ENCODE measurements at regions not wholly inside any gene's neighbourhood (a gene's known extent, or its start where the extent isn't known, plus 50 kb on each side); places are given as distances from the start of the nearest gene placed in this dataset.
"Not testable (repeated sequence)": the region's sequence is repeated elsewhere in the genome, so short reads cannot be mapped to it uniquely, and the experiment has no call there.

DNA sequence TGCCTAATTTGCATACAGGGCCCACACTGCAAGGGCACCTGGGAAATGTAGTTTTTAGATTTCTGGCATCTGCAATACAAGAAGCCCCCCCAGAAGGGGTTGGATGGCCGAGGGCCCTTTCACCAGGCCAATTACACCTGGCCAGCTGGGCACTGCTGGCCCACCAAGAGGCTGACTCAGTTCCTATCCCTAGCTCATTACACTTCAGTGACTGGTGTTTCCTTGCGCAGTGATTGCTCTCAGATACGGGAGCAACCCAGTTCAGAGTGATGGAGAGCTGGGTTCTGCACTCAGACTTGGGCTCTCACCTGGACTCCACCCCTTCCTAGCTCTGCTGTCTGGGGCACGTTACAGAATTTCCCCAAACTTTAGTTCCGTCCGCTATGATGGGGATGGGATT, 81.1 kb upstream of the SHANK2 start:
- no peak for DNase-seq

DNA sequence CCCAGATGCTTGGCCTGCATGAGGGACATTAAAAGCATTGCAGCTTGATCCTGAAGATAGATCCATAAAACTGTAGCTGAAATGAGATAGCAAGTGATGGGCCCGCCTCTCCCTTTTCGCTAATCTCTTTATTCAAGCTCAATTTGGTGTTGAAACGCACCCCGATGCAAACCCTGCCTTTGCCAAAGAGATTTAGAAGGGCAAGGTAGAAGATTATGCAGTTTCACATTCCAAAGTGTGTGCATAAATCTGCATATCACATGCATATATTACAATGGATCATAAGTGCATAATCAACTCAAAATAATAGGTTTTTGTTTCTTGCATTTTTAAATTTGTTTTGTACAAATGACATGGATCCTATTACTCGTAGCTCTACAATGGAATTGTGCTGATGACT, 80.1 kb upstream of the SHANK2 start:
- DNase-seq = no peak

DNA sequence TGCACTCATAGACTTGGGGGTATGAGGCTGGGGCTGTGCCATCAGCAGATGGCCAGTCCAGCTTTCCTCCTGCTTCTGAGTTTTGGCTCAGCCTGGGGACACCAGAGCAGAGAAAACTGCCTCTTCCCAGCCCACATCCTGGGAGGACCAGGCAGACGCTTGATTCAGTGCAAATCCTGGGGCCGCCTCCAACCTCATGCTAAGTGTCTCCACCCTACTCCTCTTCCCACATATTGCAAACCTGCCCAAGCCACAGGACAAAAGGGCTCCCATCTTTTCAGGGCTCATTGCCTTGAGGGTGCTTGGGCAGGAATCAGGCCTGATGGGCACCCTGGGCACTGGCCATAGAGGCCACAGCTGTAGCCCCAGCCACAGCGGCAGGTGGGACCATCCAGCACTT, 79.7 kb upstream of the SHANK2 start:
- no peak for DNase-seq

DNA sequence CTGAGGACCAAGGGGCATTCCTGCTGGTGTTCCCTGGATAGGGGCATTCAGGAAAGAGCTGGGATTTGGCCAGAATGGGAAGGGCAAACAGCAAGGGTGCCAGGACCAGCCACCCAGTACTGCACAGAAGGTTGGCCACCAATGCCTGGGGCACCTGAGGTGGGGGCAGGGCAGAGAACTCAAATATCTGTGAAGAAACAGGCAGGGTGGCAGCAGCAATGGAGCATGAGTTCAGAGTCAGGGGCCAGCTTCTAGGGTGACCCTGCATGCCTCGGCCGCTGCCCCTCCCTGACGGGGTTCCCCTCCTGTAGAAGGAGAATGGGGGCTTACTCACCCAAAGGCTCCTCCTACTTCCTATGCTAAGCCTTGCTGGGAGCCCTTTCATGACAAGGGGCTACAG, 79.3 kb upstream of the SHANK2 start:
- DNase-seq = no peak

DNA sequence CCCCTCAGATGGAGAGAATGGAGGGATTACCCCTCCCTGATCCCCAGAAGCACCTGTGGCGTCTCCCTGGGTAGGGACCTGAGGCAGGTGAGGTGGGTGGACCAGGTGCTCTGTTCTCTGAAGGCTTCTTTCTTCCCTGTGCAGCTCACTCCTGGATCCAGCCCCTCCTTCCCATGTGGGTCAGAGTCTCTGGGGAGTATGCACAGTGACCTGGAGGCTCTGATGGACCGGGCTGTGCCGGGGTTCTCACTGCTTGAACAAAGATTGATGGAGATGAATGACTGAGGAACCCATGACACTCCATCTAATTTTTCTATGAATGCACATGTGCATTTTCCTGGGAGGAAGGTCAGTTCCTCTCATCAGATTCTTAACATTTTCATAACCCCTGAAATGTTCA, 78.6 kb upstream of the SHANK2 start:
- DNase-seq = no peak

DNA sequence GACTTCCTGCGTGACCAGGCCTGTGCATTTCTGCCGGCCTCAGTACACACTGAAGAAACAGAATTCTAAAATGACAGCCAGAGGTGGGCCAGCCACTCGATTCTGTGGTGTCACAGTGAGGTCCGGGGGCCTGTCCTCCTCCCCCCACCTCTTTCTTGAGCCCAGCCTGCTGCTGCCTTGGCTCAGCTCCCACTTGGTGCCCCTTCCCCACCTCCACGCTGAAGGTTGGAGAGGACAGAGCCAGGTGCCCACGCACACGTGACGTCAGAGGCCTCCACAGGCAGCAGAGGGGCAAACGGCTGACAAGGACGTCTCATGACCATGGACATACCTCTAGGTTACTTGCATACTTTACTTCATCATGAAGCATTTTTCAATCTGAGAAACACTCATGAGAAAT, 78.0 kb upstream of the SHANK2 start:
- no peak for DNase-seq

DNA sequence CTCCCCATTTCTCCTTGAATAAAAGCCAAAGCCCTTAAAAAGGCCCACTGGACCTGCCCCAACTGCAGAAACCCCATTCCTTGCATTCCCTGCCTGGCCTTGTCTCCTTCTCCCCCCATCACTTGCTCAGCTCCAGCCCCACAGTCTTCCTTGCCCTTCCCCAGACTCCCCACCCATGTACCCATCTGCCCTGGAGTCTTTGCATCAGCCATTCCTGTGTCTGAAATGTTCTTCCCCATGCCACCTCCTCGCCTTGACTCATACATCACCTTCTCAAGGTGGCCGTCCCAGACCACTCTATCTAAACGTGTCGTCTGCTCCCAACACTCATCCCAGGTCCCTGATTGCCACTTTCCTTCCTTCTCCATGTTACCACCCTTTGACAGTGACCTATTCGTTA, 77.4 kb upstream of the SHANK2 start:
- DNase-seq = no peak

DNA sequence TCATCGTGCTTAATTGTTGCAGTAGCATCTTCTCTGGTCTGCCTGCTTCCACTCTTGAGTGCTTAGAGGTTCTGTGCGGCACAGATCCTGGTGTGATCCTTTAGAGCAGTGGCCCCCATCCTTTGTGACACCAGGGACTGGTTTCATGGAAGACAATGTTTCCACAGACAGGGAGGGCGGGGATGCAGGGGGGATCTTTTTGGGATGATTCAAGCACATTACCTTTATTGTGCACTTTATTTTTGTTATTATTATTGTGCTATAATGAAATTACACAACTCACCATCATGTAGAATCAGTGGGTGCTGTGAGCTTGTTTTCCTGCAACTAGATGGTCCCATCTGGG, 76.8 kb upstream of the SHANK2 start:
- DNase-seq = no peak

DNA sequence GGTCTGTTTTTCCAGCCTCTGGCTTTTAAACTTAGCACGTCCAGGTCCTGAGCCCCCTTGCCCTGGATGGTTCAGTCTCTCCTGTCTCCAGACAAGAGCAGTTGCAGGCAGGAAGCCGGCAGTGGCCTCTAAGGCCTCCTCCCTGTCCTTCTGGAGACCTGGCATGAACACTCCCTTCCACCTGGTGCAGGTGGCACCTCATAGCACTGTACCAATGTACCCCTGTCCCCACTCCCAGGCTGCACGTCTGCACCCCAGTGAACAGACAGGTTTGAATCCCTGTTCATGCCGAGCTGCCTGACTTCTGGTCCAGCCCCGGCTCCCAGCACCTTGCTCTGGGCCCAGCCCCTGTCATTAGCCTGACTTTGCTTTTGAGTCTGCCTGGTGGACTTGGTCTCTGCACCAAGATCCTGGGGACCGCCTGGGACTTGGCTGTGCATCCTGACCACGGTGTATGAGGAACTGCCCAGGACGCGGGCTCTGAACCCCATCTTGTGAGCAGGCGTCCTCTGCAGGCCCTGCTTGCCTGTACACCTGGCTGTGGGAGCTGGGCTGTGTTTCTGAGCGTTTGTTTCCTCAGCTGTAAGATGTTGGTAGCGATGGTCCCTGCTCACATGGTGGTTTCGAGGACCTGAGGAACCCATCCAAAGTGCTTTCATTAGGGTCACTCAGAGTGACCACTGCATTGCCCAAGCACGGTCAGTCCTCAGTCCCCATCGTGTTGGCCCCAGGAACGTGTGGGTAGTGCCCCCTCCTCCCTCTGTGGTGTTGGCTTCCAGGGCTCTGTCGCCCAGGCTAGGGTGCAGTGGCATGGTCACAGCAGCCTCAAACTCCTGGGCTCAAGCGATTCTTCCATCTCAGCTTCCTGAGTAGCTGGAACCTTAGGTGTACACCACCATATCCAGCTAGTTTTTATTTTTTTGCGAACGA, 75.0 kb upstream of the SHANK2 start:
- no peak for DNase-seq

DNA sequence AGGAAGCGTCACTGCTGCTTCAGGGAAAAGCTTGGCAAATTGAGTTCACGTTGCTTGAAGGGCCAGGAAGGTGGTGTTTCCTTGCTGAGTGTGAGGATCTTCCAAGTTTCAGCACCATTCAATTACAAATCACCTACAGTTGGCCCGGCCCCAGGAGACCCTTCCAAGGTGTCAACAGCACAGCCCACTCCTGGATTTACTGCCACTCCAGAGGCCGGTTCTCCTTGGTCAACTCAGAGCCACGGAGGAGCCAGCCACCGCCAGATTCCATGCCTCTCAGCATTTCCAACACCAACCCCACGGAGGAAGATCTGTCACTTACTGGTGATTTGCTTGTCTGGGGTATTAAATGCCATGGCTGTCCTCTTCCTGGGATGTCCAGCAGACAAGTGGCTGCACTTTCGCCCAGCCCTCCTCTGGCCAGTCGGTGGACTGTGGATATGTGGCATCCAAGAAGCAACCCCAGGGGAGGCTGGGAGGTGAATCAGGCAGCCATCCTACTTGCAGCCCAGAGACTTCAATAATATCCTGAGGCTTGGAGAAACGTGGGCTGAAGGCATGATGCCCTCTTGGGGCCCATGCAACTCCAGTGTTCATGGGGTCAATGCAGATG, 74.1 kb upstream of the SHANK2 start:
- DNase-seq = no peak

DNA sequence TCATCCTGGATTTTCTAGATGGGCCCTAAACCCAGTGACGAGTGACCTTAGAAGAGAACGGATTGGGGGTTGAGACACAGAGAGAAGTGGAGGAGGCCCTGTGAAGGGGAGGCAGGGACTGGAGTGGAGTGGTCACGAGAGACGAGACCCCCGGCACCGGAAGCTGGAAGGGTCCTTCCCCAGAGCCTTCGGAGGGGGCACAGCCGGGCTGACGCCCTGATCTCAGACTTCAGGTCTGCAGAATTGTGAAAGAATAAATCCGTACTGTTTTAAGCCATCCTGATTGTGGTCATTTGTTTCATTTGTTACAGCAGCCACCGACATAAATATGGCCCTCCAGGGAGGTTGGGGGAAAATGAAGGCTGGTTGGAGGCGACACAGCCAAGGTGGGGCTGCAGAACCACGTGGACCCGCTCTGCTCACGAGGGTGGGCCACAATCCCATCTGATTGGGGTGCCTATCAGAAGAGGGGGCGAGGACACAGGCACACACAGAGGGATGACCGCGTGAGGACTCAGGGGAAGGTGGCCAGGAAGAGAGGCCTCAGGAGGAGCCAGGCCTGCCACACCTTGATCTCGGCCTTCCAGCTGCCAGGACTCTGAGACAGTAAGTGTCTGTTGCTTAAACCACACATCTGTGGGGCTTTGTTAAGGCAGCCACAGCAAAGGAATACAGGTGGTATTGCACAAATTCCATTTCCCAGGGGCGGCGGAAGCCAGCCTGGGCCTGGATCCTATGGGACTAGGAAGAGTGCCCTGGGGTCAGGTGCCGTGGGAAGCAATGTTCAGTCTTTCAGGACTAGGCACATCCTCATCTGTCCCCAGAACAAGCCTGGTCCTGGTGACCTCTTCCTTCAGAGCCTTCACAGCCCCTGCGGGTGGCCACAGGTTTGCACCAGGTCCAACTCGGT, 73.3 kb upstream of the SHANK2 start:
- no peak for DNase-seq

DNA sequence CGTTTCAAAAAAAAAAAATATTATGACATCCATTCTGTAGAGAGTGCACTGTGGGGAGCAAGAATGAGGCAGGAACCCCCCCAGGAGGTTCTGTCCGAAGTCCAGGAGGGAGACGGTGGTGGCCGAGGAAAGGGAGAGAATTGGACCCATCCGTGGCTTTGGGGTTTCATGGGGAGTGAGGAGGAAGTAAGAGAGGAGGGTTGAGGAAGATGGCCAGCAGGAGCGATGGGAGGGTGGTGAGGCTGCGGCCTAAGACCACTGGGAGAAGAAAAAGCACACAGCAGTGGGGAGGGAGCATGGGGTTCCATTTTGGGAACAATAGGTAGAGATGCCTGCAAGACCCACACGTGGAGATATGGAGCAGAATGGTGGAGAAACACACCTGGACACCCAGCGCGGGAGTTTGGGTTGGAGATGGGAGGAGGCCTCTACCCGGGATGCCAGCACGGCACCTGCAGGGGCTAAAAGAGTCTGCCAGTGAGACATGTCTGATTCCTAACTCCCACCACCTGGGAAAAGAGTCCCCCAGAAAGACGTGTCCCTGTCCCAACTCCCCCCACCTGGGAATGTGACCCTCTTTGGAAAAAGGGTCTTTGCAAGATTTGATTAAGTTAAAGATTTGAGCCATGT, 72.5 kb upstream of the SHANK2 start:
- DNase-seq = no peak

DNA sequence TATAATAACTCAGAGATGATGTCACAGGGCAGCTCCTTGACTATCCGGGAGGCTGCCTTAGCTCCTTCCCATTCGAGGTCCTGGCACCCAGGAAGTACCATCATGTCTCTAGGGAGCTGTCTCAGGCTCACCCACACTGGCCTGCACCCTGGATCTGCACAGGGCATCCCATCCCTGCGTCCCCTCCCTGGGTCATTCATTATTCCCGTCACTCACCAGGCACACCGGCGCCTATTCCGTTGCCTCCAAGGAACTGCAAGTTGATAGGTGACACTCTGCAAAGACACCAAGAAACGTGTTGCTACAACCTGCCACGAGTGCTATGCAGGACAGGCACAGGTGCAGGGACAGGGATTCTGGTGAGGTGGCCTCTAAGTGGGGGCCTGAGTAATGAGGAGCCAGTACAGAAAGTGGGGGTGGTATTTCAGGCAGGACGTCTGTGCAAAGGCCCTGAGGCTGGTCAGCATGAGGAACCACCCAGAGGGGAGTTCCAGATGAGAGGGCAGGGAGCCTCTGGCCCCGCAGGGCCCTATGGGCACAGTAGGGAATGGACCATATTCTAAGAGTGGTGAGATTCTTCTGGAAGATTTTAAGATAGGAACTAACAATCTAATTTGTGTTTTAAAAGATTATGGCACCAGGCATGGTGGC, 71.6 kb upstream of the SHANK2 start:
- no peak for DNase-seq

DNA sequence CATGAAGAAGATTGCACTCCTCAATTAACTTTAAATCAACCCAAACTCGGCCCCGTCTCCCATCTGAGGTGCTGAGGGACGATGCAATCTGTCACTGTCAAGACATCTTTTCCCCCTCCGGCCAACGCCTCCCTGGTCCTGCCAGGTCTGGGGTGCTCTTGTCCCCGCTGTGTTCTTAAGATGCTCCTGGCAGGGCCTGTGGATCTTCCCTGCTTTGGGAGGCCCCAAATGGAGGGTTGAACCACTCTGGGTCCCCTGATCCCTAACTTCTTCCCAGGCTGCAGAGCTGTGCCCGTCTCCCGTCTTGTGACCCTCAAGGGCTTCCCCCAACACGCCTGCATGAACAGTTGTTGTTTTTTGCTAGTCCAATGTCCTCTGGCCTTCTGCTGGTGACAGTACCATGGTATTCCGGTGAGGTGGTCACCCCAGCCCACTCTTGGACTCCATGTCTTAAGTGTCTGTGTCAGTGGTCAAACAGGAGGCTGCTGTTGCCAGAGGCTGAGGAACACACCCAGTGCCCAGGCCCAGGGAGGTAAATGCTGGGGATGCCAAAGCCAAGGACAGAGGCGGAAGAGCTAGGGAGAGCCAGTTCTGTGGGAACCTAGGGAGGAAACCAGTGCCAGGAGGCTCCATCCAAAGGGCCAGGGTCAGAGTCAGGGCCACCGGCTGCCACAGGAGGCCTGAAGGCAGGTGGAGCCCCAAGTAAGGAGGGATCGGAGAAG, 70.6 kb upstream of the SHANK2 start:
- no peak for DNase-seq

DNA sequence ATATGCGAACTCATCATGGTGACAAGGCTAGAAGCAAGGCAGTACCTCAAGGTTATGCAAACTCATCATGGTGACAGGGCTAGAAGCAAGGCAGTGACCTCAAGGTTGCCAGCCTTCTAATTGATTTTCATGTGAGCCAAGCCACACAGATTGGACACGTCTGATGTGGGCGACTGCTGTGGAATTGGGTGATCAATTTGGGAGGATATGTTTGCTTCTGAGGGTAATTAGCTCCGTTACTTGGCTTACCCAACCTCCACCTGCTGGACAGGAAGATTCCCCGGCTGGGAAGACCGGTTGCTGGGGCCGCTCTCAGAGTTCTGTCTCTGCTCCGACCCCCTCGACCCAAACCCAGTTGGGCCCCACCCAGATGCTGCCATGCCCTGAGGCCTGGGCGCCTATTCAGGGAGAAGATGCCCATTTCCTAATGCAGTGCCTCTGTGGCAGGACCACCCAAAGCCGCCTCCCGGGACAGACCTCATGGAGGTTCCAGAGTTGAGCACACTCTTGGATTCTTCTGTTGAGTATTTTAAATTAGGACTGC, 69.9 kb upstream of the SHANK2 start:
- DNase-seq = no peak

DNA sequence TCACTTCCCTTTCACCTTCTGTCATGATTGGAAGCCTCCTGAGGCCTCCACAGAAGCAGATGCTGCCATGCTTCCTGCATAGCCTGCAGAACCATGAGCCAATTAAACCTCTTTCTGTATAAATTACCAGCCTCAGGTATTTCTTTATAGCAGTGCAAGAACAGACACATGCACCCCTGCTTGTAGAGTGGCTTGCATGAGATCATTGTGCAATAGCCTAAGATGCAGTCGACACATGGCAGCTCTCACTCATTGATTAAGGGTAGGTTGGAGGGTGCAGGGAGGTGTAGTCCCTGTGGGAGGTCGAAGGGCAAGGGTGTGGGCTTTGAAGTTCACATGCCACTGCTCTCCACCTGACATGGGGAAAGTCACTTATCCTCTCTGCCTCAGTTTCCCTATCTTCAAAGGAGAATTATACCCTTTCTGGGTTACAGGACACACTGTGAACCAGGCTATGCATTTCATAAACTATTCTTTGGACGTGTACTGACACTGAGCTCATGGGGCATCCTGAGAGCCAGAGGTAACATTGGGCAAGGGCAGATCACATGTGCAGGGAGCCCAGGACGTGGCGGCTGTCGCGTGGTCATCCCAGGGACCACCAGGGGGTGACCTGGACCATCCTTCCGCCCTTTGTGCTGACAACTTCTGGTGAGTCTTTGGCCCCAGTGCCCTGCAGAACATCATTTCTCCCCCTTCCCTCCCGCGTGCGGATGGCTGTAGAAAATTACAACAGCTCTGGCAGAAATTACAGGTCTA, 69.2 kb upstream of the SHANK2 start:
- DNase-seq = no peak

DNA sequence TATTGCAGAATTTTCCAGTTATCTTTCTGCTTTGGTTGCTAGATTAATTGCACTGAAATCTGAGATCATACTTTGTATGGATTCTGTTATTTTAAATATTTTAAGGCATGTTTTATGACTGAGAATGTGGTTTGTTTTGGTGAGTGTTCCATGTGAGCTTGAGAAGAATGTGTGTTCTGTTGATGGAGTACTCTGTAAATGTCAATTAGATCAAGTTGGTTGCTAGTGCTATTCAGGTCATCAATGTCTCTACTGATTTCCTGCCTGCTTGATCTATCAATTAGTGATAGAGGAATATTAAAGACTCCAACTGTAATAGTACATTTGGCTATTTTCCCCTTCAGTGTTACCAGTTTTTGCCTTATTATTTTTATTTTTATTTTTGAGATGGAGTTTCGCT, 64.3 kb upstream of the SHANK2 start:
- no peak for DNase-seq

DNA sequence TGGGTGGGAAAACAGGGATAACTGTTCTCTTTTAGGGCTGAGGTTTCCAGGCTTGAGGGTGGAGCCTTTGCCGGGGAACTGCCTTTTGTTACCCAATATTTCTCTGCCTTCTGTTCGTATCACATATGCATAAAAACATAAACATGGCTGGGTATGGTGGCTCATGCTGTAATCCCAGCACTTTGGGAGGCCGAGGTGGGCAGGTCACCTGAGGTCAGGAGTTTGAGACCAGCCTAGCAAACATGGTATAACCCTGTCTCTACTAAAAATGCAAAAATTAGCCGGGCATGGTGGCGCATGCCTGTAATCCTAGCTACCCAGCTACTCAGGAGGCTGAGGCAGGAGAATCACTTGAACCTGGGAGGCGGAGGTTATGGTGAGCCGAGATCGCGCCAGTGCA, 60.2 kb upstream of the SHANK2 start:
- not testable (repeated sequence) for DNase-seq

DNA sequence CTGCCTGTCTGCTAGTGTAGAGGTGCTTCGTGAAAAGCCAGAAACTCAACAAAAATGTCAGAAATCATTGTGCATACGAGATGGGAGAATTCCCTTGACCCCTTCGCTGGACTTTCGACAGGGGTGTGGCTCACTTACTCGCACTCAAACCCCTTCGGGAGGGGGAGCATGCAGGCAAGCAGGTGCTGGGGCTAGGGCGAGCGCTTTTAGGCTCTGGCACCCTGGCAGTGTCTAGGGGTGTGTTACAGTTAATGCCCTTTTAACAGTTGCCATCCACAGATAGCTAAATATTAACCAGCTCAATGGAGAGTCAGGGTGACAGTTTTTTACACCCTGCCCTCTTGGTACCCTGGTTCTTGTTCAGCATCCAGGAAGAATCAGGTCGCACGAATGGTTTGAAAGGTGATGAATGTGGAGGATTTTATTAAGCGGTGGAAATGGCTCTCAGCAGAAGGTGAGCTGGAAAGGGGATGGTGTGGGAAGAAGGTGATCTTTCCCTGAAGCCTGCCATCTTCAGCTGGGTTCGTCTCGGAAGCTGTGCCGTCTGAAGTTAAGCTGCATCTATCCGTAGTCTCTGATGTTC, 59.6 kb upstream of the SHANK2 start:
- DNase-seq = no peak
